ENCODE measurements at regions not wholly inside any gene's neighbourhood (a gene's known extent, or its start where the extent isn't known, plus 50 kb on each side); places are given as distances from the start of the nearest gene placed in this dataset.
"Not testable (repeated sequence)": the region's sequence is repeated elsewhere in the genome, so short reads cannot be mapped to it uniquely, and the experiment has no call there.

DNA sequence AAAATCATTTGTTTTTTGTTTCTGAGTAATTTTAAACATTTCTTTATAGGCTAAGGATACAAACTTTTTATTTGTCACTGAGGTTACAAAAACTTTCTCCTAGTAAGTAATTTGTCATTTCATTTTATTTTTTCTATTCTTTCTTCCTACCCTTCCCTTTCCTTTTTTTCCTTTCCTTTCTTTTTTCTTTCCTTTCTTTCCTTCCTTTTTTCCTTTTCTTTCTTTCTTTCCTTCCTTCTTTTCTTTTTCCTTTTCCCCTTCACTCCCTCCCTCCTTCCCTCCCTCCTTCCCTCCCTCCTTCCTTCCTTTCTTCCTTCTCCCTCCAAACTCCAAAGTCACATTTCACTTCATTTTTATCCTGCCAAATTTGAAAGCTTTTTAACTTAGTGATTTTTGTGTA lies 115.1 kb upstream of the FAN1 start:
- TF ChIP-seq, protein P1, sequence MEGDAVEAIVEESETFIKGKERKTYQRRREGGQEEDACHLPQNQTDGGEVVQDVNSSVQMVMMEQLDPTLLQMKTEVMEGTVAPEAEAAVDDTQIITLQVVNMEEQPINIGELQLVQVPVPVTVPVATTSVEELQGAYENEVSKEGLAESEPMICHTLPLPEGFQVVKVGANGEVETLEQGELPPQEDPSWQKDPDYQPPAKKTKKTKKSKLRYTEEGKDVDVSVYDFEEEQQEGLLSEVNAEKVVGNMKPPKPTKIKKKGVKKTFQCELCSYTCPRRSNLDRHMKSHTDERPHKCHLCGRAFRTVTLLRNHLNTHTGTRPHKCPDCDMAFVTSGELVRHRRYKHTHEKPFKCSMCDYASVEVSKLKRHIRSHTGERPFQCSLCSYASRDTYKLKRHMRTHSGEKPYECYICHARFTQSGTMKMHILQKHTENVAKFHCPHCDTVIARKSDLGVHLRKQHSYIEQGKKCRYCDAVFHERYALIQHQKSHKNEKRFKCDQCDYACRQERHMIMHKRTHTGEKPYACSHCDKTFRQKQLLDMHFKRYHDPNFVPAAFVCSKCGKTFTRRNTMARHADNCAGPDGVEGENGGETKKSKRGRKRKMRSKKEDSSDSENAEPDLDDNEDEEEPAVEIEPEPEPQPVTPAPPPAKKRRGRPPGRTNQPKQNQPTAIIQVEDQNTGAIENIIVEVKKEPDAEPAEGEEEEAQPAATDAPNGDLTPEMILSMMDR (IDR thresholded peaks at IDR 0.05), result no peak
- no peaks in the 10 kb centered on the region for H3K9me3 ChIP-seq
- ATAC-seq, result no peak
- H3K4me1 ChIP-seq, result no peaks in the 10 kb centered on the region
- no peaks in the 10 kb centered on the region for H3K36me3 ChIP-seq (ENCODE audit: insufficient read depth in 1 of 2, low read depth in 1 of 2)
- no peaks in the 10 kb centered on the region for H3K27me3 ChIP-seq (ENCODE audit: insufficient read depth in 3 of 3, low read length in 2 of 3)
- no peak for DNase-seq
- no peak overlapping the region for H3K4me3 ChIP-seq
- intact Hi-C loops (cut with DNase I), result no loop called here
- no peak overlapping the region for H3K27ac ChIP-seq

DNA sequence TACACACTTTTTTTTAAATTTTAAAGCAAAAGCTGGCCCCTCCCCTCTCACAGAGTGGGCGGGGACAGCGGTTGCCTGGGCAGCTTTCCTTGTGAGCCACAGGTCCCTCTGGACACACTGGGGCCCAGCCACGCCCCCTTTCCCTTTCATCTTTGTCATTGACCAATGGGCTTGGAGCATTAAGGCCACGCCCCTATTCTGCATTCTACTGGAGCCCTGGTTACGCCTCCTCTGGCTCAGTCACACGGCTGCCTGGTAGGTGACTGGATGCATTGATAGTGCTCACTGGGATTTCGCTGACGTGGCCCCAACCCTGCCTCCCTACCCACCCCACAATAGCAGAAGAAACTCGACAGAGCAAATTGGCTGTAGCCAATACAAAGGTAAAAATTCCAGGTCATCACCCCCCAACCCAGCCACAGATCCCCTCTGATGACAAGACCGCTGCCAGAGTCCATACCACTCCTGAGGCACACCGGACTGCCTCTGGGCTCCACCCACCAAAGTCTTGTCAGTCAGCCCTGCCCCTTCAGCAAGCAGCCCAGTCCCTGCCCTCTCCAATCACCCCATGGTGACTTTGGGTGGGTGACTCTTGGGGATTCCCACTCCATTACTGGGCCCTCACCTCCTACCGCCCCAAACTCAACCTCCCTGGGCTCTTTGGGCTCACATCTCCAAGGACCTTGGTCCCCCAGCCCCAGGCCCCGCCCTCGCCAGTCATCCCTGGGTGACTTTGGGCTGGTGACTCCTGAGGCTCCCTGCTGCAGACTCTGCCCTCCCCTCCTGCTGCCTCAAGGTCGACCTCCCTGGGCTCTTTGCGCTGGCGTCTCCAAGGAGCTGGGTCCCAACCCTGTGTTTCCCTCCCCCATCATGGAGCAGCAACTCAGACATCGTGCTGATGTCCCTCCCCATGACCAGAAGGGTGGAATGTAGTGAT lies 112.2 kb upstream of the FAN1 start:
- H3K9me3 ChIP-seq, result no peaks in the 10 kb centered on the region
- DNase-seq, result no peak
- TF ChIP-seq, protein P1 (IDR thresholded peaks at IDR 0.05), result no peak
- no peaks in the 10 kb centered on the region for H3K4me1 ChIP-seq
- intact Hi-C loops (cut with DNase I), result no loop called here
- H3K4me3 ChIP-seq, result no peak overlapping the region
- no peak overlapping the region for H3K27ac ChIP-seq
- no peaks in the 10 kb centered on the region for H3K27me3 ChIP-seq (ENCODE audit: insufficient read depth in 3 of 3, low read length in 2 of 3)
- H3K36me3 ChIP-seq (ENCODE audit: insufficient read depth in 1 of 2, low read depth in 1 of 2), result no peaks in the 10 kb centered on the region
- no peak for ATAC-seq
- 89 to 95% (median 90%) methylated on average over 18 of the region's 18 CpGs for WGBS, 3 donors

DNA sequence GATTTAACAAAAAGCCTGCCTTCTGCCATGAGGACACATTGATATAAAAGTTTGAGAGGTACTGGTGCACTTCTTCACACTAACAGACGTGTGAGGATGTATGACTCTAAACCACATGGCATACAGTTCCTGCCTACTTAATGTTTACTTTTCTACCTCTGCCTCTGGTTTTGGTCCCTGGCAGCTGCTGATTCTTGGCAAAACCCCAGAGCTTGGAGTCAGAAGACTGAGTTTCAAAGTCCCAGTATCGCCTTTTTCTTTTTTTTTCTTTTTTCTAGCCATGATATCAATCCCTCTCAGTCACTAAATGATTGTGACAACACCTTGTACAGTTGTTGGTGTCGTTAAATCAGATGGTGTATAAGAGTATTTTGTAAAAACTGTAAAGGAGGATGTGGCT lies 110.9 kb upstream of the FAN1 start:
- 45 to 48% (median 47%) methylated on average over 3 of the region's 3 CpGs for WGBS, 3 donors
- H3K27me3 ChIP-seq (ENCODE audit: insufficient read depth in 3 of 3, low read length in 2 of 3); ATAC-seq; H3K27ac ChIP-seq; H3K9me3 ChIP-seq; DNase-seq; H3K4me1 ChIP-seq; H3K36me3 ChIP-seq (ENCODE audit: insufficient read depth in 1 of 2, low read depth in 1 of 2); intact Hi-C loops (cut with DNase I); H3K4me3 ChIP-seq: not testable (repeated sequence)

DNA sequence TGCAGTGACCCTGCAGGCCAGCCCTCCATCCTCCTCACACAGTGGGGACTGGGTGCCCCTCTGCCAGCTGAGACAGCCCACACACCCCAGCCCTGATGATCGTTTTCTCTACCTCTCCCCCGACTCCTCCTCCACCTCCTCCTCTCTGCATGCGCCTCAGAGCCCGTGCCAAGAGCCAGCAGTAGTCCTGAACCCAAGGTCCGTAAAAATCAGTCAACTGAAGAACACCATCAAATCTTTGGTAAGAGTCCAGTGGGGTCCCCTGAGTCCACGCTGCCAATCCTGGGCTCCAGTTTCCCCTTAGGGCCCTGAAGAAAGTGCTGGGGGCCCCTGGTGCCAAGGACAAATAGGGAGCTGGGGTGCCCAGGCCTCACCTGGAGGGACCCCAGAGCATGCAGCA lies 109.3 kb upstream of the FAN1 start:
- TF ChIP-seq, protein P1 (IDR thresholded peaks at IDR 0.05), result no peak

DNA sequence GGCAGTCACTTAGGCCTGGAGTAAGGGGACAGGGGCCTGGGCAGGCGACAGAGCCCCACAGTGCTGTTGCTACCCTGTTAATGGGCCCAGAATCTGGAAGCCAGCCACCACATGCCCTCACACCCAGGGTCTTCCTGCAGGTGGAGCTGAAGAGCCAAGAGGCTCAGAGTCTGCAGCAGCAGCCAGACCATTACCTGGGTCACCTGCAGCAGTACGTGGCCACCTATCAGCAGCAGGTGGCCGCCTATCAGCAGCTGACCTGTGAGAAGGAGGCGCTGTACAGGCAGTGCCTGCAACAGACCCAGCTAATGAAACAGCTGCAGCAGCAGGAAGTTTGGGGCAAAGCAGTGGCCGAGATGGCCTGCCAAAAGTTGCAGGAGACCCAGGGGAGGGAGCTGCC lies 104.2 kb upstream of the FAN1 start:
- 51 to 66% (median 51%) methylated on average over 3 to 5 of the region's 5 CpGs for WGBS, 3 donors
- H3K9me3 ChIP-seq; ATAC-seq; intact Hi-C loops (cut with DNase I); H3K4me3 ChIP-seq; H3K27ac ChIP-seq; DNase-seq; H3K36me3 ChIP-seq (ENCODE audit: insufficient read depth in 1 of 2, low read depth in 1 of 2); H3K27me3 ChIP-seq (ENCODE audit: insufficient read depth in 3 of 3, low read length in 2 of 3); H3K4me1 ChIP-seq: not testable (repeated sequence)

More for the DNA sequence above, 109.3 kb upstream of the FAN1 start:
- Histone ChIP-seq H3K4me3 (no peak overlapping the region), H3K27ac (no peak overlapping the region), H3K4me1 (no peaks in the 10 kb centered on the region), H3K9me3 (no peaks in the 10 kb centered on the region), H3K27me3 (ENCODE audit: insufficient read depth in 3 of 3, low read length in 2 of 3) (no peaks in the 10 kb centered on the region), H3K36me3 (ENCODE audit: insufficient read depth in 1 of 2, low read depth in 1 of 2) (no peaks in the 10 kb centered on the region)
- intact Hi-C loops (cut with DNase I), result no loop called here
- WGBS, 3 donors, result 72 to 83% (median 77%) methylated on average over 6 of the region's 6 CpGs
- ATAC-seq, result no peak
- no peak for DNase-seq

DNA sequence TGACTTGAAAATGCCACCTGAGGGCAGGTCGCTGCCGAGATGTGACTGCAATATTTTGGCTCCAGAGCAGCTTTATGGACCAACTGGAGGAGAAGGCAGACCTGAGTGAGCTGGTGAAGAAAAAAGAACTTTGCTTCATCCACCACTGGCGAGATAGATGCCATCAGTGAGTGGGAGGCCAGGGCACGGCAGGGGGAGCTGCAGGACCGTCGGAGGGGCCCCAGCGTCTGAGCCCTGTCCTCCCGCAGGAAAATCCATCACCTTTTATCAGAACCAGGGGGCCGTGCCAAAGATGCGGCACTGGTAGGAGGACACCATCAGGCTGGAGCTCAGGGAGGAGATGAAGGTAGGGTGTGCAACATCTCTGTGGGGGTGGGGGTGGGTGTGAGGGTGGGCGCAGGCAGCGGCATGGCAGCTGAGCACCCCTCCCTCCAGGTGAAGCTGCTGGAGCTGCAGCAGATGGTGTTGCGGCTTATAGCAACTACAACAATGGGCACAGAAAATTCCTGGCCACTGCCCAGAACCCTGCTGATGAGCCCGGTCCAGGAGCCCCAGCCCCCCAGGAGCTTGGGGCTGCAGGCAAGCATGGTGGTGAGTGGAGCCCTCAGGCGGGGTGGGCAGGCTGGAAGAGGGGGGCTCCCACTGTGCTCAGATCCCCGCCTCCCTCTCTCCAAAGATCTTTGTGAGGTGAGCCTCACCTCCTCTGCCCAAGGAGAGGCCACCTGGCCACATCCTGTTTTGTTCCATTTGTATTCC lies 102.4 kb upstream of the FAN1 start:
- WGBS, 3 donors, result 39 to 54% (median 48%) methylated on average over 13 to 14 of the region's 16 CpGs
- H3K4me3 ChIP-seq; H3K4me1 ChIP-seq; ATAC-seq; H3K36me3 ChIP-seq (ENCODE audit: insufficient read depth in 1 of 2, low read depth in 1 of 2); H3K27me3 ChIP-seq (ENCODE audit: insufficient read depth in 3 of 3, low read length in 2 of 3); H3K9me3 ChIP-seq; H3K27ac ChIP-seq; intact Hi-C loops (cut with DNase I); DNase-seq: not testable (repeated sequence)

DNA sequence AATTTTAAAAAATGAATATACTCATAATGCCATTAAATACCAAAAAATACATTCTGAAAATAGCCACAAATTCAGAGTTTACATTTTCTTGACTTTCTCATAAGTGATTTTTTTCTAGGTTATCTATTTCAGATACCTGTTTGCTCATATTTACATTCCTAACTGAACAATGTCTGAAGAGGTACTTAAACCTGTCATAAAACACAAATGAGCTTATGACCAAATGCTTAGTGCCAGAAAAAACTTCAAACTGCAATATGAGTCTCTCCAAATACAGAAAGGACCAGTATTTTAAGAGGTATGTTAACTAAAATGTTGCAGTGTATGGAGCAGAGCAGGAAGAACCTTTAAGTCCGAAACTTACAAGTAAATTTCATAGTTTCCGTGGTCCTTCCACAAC lies 101.7 kb upstream of the FAN1 start:
- WGBS, 3 donors, result 84 to 89% (median 85%) methylated on average over 2 of the region's 2 CpGs
- H3K36me3 ChIP-seq (ENCODE audit: insufficient read depth in 1 of 2, low read depth in 1 of 2); H3K4me3 ChIP-seq; H3K27me3 ChIP-seq (ENCODE audit: insufficient read depth in 3 of 3, low read length in 2 of 3); H3K9me3 ChIP-seq; intact Hi-C loops (cut with DNase I); DNase-seq; H3K4me1 ChIP-seq; ATAC-seq; H3K27ac ChIP-seq: not testable (repeated sequence)

DNA sequence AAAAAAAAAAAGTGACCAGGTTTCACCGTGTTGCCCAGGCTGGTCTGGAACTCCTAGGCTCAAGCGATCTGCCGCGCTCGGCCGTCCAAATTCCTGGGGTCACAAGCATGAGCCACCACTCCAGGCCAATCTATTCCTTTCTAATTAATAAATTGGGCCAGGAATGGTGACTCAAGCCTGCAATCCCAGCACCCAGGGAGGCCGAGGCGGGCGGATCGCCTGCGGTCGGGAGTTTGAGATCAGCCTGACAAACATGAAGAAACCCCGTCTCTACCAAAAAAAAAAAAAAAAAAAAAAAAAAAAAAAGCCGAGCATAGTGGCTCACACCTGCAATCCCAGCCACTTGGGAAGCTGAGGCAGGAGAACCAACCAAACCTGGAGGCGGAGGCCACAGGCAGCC lies 100.0 kb upstream of the FAN1 start:
- intact Hi-C loops (cut with DNase I); H3K4me1 ChIP-seq; H3K4me3 ChIP-seq; DNase-seq; H3K27me3 ChIP-seq (ENCODE audit: insufficient read depth in 3 of 3, low read length in 2 of 3); H3K9me3 ChIP-seq; H3K27ac ChIP-seq; ATAC-seq; H3K36me3 ChIP-seq (ENCODE audit: insufficient read depth in 1 of 2, low read depth in 1 of 2): not testable (repeated sequence)
- 87 to 94% (median 93%) methylated on average over 9 to 15 of the region's 15 CpGs for WGBS, 3 donors
